PC-3 (cell line): ENCODE measurements at regions not wholly inside any gene's neighbourhood (a gene's known extent, or its start where the extent isn't known, plus 50 kb on each side); places are given as distances from the start of the nearest gene placed in this dataset.

ENCODE experiments used
- ATAC-seq: fragments of 200-7000 bp; cut with Tn5 transposase; 2 replicates; pipeline ENCODE4 v1.9.1; 2020; ENCODE audit warnings: mild to moderate bottlenecking, moderate library complexity
- BruUV-seq: library from RNA; stranded (reverse); fragments of 400-500 nt; replicated peaks from 2 replicates; lab custom pipeline; 2021; lab: Mats Ljungman, UMichigan
- CTCF ChIA-PET: fragments of 300-600 bp; sonication (Branson Sonifier 250); formaldehyde crosslinking; loops from one replicate; lab custom pipeline; 2022; ENCODE audit warnings: antibody characterized with exemption; lab: Charles Lee
- POLR2A ChIA-PET: fragments of 300-600 bp; sonication (Branson Sonifier 250); formaldehyde crosslinking; loops from one replicate; lab custom pipeline; 2022; ENCODE audit warnings: antibody characterized with exemption; ENCODE audit not compliant: unreplicated experiment; lab: Charles Lee
- DNase-seq: peaks from one replicate; pipeline ENCODE4 v3.0.0-alpha.2; 2015
- H2AFZ ChIP-seq: fragments of 300-600 bp; sonication (generic); 2 replicates; pipeline ENCODE4 v1.6.0; 2016; ENCODE audit warnings: antibody characterized with exemption, low read length
- H3F3A ChIP-seq: fragments of 300-600 bp; sonication (generic); one replicate; pipeline ENCODE4 v1.6.0; 2017; ENCODE audit warnings: antibody characterized with exemption, low read length, control low read depth, mild to moderate bottlenecking; ENCODE audit not compliant: unreplicated experiment
- H3K27ac ChIP-seq: fragments of 300-600 bp; sonication (generic); 2 replicates; pipeline ENCODE4 v1.5.1; 2016; ENCODE audit warnings: mild to moderate bottlenecking, low read length
- H3K27me3 ChIP-seq: fragments of 300-600 bp; sonication (generic); 2 replicates; pipeline ENCODE4 v1.6.1; 2016; ENCODE audit warnings: low read length, mixed read lengths
- H3K36me3 ChIP-seq: fragments of 300-600 bp; sonication (generic); 2 replicates; pipeline ENCODE4 v1.6.1; 2016; ENCODE audit warnings: low read depth, mixed run types, low read length, mixed read lengths
- H3K4me1 ChIP-seq: fragments of 300-600 bp; sonication (generic); 2 replicates; pipeline ENCODE4 v1.5.1; 2016; ENCODE audit warnings: low read length; ENCODE audit not compliant: insufficient read depth
- H3K4me2 ChIP-seq: fragments of 300-600 bp; sonication (generic); 2 replicates; pipeline ENCODE4 v1.6.0; 2016; ENCODE audit warnings: low read length
- H3K4me3 ChIP-seq: fragments of 300-600 bp; sonication (generic); 2 replicates; pipeline ENCODE4 v1.5.1; 2016; ENCODE audit warnings: mild to moderate bottlenecking, low read length, mixed read lengths
- H3K79me2 ChIP-seq: fragments of 300-600 bp; sonication (generic); 2 replicates; pipeline ENCODE4 v1.6.1; 2017; ENCODE audit warnings: low read length, mixed read lengths
- H3K9ac ChIP-seq: fragments of 300-600 bp; sonication (generic); 2 replicates; pipeline ENCODE4 v1.6.0; 2016; ENCODE audit warnings: mild to moderate bottlenecking, low read length
- H3K9me2 ChIP-seq: fragments of 300-600 bp; sonication (generic); replicated peaks from 2 replicates; pipeline ENCODE4 v1.6.1; 2016; ENCODE audit warnings: mixed run types, low read length, mixed read lengths
- H3K9me3 ChIP-seq: fragments of 300-600 bp; sonication (generic); 2 replicates; pipeline ENCODE4 v1.6.1; 2016; ENCODE audit warnings: low read length, mixed read lengths
- H4K20me1 ChIP-seq: fragments of 300-600 bp; sonication (generic); 2 replicates; pipeline ENCODE4 v1.6.1; 2016; ENCODE audit warnings: low read length, mixed read lengths
- EZH2 ChIP-seq: fragments of 300-600 bp; sonication (generic); IDR thresholded peaks from one replicate; pipeline ENCODE4 v1.6.1; 2017; ENCODE audit warnings: antibody characterized with exemption, mild to moderate bottlenecking, low read length; ENCODE audit not compliant: unreplicated experiment
- EZH2phosphoT487 ChIP-seq: fragments of 300-600 bp; sonication (generic); IDR thresholded peaks from 2 replicates; pipeline ENCODE4 v1.6.1; 2018; ENCODE audit warnings: mild to moderate bottlenecking, antibody characterized with exemption, low read length, borderline replicate concordance
- intact Hi-C: fragments of 100-400 bp; cut with micrococcal nuclease; formaldehyde crosslinking; loops from 2 replicates; pipeline ENCODE4 v1.9.0; 2023
- TF ChIP-seq, protein P1 (sequence below): fragments of 300-600 bp; sonication (generic); conservative IDR thresholded peaks from 2 replicates; pipeline ENCODE4 v1.5.1; 2017; ENCODE audit warnings: antibody characterized with exemption, low read depth, mild to moderate bottlenecking, low read length

DNA sequence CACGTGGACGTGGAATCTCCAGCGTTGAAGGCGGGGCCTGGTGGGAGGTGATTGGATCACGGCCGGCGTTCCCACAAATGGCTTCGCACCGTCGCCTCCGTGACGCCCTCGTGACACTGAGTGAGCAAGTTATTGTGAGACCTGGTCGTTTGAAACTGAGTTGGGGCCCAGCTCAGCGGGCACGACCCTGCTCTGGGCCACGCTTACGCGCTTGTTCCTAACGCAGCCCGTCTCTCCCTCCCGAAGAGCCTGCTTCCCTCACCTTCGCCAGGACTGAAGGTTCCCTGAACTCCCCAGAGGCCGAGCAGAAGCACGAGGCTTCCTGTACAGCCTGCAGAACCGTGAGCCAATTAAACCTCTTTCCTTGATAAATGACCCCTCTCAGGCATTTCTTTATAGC, 121.8 kb downstream of the RTP5 start:
- Histone ChIP-seq H3K9me2 (no peaks in the 10 kb centered on the region), H2AFZ (no peak overlapping the region), H3F3A (no peaks in the 10 kb centered on the region), H3K9me3 (no peaks in the 10 kb centered on the region), H3K36me3 (no peaks in the 10 kb centered on the region), H3K27ac (no peak overlapping the region), H3K79me2 (no peaks in the 10 kb centered on the region), H3K9ac (no peak overlapping the region), H3K4me2 (no peak overlapping the region), H3K4me3 (no peak overlapping the region), H3K4me1 (no peaks in the 10 kb centered on the region), H4K20me1 (no peaks in the 10 kb centered on the region), H3K27me3 (peaks cover 21% of the 10 kb centered on the region)
- intact Hi-C loops = no loop called here
- no TSS peak for BruUV-seq
- CTCF ChIA-PET = no interaction called here
- POLR2A ChIA-PET = no interaction called here
- DNase-seq = no peak
- no peak for ATAC-seq
- TF ChIP-seq EZH2 (no peak), EZH2phosphoT487 (no peak)
- TF ChIP-seq, protein P1, sequence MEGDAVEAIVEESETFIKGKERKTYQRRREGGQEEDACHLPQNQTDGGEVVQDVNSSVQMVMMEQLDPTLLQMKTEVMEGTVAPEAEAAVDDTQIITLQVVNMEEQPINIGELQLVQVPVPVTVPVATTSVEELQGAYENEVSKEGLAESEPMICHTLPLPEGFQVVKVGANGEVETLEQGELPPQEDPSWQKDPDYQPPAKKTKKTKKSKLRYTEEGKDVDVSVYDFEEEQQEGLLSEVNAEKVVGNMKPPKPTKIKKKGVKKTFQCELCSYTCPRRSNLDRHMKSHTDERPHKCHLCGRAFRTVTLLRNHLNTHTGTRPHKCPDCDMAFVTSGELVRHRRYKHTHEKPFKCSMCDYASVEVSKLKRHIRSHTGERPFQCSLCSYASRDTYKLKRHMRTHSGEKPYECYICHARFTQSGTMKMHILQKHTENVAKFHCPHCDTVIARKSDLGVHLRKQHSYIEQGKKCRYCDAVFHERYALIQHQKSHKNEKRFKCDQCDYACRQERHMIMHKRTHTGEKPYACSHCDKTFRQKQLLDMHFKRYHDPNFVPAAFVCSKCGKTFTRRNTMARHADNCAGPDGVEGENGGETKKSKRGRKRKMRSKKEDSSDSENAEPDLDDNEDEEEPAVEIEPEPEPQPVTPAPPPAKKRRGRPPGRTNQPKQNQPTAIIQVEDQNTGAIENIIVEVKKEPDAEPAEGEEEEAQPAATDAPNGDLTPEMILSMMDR = no peak

DNA sequence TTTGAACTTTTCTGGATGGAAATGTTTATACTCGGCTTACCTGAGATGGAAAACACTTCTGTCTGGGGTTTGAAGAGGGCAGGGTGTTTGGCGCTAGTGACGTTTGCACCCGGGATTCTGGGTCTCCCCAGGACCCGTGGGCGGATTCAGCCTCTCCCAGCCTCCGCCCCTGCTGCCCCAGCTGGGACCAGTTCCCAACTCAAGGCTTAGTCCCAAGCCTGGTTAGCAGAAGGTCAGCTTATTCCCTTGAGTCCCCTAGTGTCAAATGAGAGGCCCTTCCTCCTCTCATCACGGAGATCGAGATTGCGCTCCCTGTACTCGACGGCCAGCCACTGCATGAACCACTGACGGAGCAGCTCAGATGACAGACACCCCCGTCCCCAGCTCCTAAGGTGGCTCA, 123.2 kb downstream of the RTP5 start:
- Histone ChIP-seq H3F3A (no peaks in the 10 kb centered on the region), H3K79me2 (no peaks in the 10 kb centered on the region), H3K36me3 (no peaks in the 10 kb centered on the region), H3K4me1 (no peaks in the 10 kb centered on the region), H3K9me2 (no peaks in the 10 kb centered on the region), H4K20me1 (no peaks in the 10 kb centered on the region), H3K27me3 (peaks cover 32% of the 10 kb centered on the region), H3K9me3 (no peaks in the 10 kb centered on the region), H3K4me2 (no peak overlapping the region), H2AFZ (no peak overlapping the region), H3K27ac (no peak overlapping the region), H3K9ac (no peak overlapping the region), H3K4me3 (no peak overlapping the region)
- no TSS peak for BruUV-seq
- DNase-seq = no peak
- TF ChIP-seq EZH2 (no peak), EZH2phosphoT487 (no peak)
- TF ChIP-seq, protein P1 = no peak
- CTCF ChIA-PET = no interaction called here
- ATAC-seq = no peak
- POLR2A ChIA-PET = no interaction called here
- intact Hi-C loops = no loop called here

DNA sequence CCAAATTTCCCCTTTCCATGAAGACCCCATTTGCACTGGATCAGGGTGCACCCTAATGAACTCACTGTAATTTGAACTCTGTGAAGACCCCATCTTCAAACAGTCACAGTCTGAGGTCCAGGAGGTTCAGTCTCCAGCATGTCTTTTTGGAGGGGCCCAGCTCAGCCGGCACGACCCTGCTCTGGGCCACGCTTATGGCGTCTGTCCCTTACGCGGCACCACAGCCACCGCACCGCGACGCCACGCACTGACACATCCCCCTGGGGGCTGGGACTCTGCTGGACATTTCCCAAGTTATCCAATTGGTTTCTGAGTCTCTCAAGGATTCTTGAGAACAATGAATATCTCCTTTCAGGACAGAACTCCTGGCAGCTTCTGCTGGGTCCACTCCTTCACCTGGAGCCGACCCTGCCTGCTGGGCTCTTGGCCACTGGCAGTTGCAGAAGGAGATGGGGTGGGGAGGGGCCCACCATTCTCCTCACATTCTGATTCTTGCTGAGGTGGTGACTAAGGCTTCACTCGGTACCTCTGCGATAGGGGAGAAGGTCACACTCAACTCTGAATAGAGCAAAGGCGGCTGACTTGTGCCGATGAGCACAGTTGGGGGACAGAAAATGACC, 124.0 kb downstream of the RTP5 start:
- intact Hi-C loops = no loop called here
- Histone ChIP-seq H3K4me2 (no peak overlapping the region), H3K27me3 (peaks cover 39% of the 10 kb centered on the region), H3K4me3 (no peak overlapping the region), H3K27ac (no peak overlapping the region), H2AFZ (no peak overlapping the region), H3K36me3 (no peaks in the 10 kb centered on the region), H3K79me2 (no peaks in the 10 kb centered on the region), H3K4me1 (no peaks in the 10 kb centered on the region), H3K9ac (no peak overlapping the region), H3F3A (no peaks in the 10 kb centered on the region), H3K9me3 (no peaks in the 10 kb centered on the region), H3K9me2 (no peaks in the 10 kb centered on the region), H4K20me1 (no peaks in the 10 kb centered on the region)
- BruUV-seq = no TSS peak
- ATAC-seq (no peak), DNase-seq (no peak)
- TF ChIP-seq, protein P1 = no peak
- TF ChIP-seq EZH2phosphoT487 (no peak), EZH2 (no peak)
- ChIA-PET CTCF (no interaction called here), POLR2A (no interaction called here)
